Large intestine (tissue), 3 donors: ENCODE measurements at regions not wholly inside any gene's neighbourhood (a gene's known extent, or its start where the extent isn't known, plus 50 kb on each side); places are given as distances from the start of the nearest gene placed in this dataset.
"Not testable (repeated sequence)": the region's sequence is repeated elsewhere in the genome, so short reads cannot be mapped to it uniquely, and the experiment has no call there.

ENCODE experiments used
- DNase-seq, 2 donors: peaks; one replicate each; pipeline versions ENCODE4 v3.0.0 to v3.0.0-alpha.2; 2013
- H3K27ac ChIP-seq: one replicate; pipeline ENCODE4 v1.5.1; 2013; ENCODE audit warnings: low read length
- H3K27me3 ChIP-seq: 2 replicates; pipeline ENCODE4 v1.6.1; 2013; ENCODE audit warnings: low read length; ENCODE audit not compliant: control insufficient read depth, insufficient read depth
- H3K36me3 ChIP-seq: 2 replicates; pipeline ENCODE4 v1.6.1; 2013; ENCODE audit warnings: low read length; ENCODE audit not compliant: control insufficient read depth, insufficient read depth
- H3K4me1 ChIP-seq: one replicate; pipeline ENCODE4 v1.6.1; 2013; ENCODE audit warnings: low read length; ENCODE audit not compliant: control insufficient read depth, insufficient read depth
- H3K4me3 ChIP-seq: one replicate; pipeline ENCODE4 v1.5.1; 2013; ENCODE audit warnings: low read length
- H3K9me3 ChIP-seq: one replicate; pipeline ENCODE4 v1.6.1; 2013; ENCODE audit warnings: mild to moderate bottlenecking, low read depth, low read length, moderate library complexity; ENCODE audit not compliant: control insufficient read depth
- WGBS: methylation state at CpG from one replicate; pipeline ENCODE4 v1.1.5; 2013; ENCODE audit warnings: low lambda C conversion rate; ENCODE audit not compliant: insufficient coverage; 5-methylcytosine and 5-hydroxymethylcytosine counted together

DNA sequence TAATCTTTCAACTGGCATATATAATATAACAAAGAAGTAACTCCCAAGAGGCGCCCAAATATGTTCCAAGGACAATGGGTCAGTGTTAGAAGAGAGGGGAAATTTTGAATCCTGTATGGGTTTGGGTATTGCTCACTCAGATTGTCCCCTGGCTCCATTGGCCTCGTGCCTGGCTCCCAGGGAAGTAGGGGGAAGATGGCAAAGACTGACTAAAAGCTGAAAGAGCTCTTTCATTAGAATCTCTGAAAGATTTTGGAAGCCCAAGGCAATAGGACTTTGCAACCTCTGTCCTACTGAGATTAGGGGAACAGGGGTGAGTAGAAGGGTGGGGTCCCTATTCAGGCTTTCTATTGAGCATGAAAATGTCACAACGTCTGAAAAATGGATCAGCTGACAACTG, 1272.8 kb upstream of the ZEB2 start:
- no peaks in the 10 kb centered on the region for H3K36me3 ChIP-seq
- no CpG with 5 or more reads among the region's 3 CpGs for WGBS
- no peaks in the 10 kb centered on the region for H3K9me3 ChIP-seq
- no peaks in the 10 kb centered on the region for H3K4me1 ChIP-seq
- no peaks in the 10 kb centered on the region for H3K27me3 ChIP-seq
- no peak overlapping the region for H3K4me3 ChIP-seq
- no peak overlapping the region for H3K27ac ChIP-seq
- no peak for DNase-seq

DNA sequence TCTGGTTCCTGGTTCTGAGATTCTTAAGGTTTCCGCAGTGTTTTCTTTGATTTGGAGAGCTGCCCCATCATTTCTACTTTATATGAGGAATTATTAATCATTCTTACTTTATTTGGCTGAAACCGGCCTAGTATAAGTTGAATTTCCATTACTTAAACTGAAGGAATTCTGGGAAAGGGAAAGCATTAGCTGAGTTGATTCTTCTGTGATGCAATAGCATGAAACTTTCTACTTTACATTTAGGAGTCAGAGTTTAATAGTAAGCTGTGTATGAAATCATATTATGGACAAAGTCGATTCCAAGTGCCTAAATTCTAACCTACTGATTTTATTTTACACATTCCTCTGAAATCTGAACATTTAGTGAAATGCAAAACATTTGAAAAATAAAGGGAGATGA, 1269.7 kb upstream of the ZEB2 start:
- Histone ChIP-seq H3K36me3 (no peaks in the 10 kb centered on the region), H3K9me3 (no peaks in the 10 kb centered on the region), H3K27ac (no peak overlapping the region), H3K4me1 (no peaks in the 10 kb centered on the region), H3K4me3 (no peak overlapping the region), H3K27me3 (no peaks in the 10 kb centered on the region)
- 94% methylated on average over 3 of the region's 3 CpGs for WGBS
- no peak for DNase-seq

DNA sequence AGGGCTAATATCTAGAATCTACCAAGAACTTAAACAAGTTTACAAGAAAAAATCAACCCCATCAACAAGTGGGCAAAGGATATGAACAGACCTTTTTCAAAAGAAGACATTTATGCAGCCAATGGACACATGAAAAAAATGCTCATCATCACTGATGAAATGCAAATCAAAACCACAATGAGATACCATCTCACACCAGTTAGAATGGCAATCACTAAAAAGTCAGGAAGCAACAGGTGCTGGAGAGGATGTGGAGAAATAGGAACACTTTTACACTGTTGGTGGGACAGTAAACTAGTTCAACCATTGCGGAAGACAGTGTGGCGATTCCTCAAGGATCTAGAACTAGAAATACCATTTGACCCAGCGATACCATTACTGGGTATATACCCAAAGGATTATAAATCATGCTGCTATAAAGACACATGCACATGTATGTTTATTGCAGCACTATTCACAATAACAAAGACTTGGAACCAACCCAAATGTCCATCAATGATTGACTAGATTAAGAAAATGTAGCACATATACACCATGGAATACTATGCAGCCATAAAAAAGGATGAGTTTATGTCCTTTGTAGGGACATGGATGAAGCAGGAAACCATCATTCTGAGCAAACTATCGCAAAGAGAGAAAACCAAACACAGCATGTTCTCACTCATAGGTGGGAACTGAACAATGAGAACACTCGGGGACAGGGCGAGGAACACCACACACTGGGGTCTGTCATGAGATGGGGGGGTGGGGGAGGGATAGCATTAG, 1267.9 kb upstream of the ZEB2 start:
- not testable (repeated sequence) for H3K27ac ChIP-seq, H3K9me3 ChIP-seq, DNase-seq, H3K4me3 ChIP-seq, H3K27me3 ChIP-seq, H3K4me1 ChIP-seq, H3K36me3 ChIP-seq
- no CpG with 5 or more reads among the region's 6 CpGs for WGBS

DNA sequence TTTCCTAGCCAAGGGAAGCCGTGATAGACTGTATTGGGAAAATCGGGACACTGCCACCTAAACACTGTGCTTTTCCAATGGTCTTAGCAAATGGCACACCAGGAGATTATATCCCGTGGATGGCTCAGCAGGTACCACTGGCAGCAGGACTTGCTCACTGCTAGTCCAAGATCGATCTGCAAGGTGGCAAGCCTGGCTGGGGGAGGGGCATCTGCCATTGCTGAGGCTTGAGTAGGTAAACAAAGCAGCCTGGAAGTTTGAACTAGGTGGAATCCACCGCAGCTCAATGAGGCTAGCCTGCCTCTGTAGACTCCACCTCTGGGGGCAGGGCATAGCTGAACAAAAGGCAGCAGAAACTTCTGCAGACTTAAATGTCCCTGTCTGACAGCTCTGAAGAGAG, 1262.7 kb upstream of the ZEB2 start:
- H3K9me3 ChIP-seq, H3K4me1 ChIP-seq, H3K4me3 ChIP-seq, H3K27ac ChIP-seq, H3K27me3 ChIP-seq, H3K36me3 ChIP-seq, DNase-seq: not testable (repeated sequence)
- WGBS: no CpG with 5 or more reads among the region's 5 CpGs

DNA sequence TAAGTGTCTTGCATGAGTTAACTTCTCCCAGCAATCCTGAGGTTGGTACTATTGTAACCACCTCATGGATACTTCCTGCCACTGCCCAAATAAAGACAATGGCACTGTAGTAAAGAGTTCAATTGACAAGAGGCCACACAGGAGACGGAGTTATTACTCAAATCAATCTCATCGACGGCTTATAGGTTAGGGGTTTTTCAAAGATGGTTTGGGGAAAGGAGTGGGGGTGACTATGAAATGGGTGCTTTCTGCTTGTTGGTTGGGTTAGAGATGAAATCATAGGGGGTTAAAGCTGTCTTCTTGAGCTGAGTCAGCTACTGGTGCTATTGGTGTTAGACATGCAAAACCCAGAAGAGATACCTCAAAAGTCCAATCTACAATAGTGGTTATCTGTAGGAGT, 1258.0 kb upstream of the ZEB2 start:
- no peaks in the 10 kb centered on the region for H3K27me3 ChIP-seq
- no peak overlapping the region for H3K27ac ChIP-seq
- H3K4me1 ChIP-seq: no peaks in the 10 kb centered on the region
- WGBS: no CpG with 5 or more reads among the region's 3 CpGs
- DNase-seq: no peak
- H3K4me3 ChIP-seq: no peak overlapping the region
- H3K36me3 ChIP-seq: no peaks in the 10 kb centered on the region
- H3K9me3 ChIP-seq: no peaks in the 10 kb centered on the region

DNA sequence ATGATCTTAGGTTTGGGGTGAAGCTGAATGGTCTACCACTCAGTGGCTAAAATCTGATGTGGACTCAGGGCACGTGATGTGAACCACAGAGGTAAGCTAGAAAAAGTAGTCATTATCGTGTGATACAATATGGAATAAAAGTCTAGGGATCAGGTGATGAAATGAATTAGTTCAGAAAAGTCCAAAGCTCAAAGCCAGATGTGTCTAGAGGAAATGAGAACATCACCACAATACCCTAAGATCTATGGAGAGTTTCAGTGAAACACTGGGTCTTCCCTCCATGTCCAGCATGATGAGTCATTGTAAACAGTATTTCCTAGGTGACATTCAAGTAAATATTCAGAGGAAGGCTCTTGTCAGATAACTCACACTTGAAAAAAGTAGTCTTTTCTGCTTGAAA, 1257.4 kb upstream of the ZEB2 start:
- Histone ChIP-seq H3K27ac (no peak overlapping the region), H3K9me3 (no peaks in the 10 kb centered on the region), H3K27me3 (no peaks in the 10 kb centered on the region), H3K36me3 (no peaks in the 10 kb centered on the region), H3K4me3 (no peak overlapping the region), H3K4me1 (no peaks in the 10 kb centered on the region)
- no CpG with 5 or more reads among the region's 2 CpGs for WGBS
- DNase-seq: no peak

DNA sequence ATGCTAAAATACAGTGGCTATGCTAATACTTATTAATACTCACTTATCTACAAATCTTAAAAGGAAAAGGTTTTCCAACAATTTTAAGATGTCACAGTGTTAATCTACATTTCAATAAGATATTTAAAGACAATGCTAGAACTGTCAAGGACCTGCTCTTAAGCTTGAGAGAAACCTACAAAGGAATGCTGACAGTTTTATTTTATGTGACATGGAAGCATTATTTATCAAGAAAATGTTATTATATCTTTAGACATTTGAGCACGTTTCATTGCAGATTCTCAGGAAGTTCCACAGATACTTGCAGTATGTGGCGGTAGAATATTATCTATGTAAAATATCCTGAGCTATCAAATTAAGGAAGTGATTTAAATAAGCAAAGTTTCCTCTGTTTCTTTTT, 1255.7 kb upstream of the ZEB2 start:
- WGBS: no CpG with 5 or more reads among the region's 2 CpGs
- Histone ChIP-seq H3K9me3 (no peaks in the 10 kb centered on the region), H3K36me3 (no peaks in the 10 kb centered on the region), H3K27me3 (no peaks in the 10 kb centered on the region), H3K27ac (no peak overlapping the region), H3K4me1 (no peaks in the 10 kb centered on the region), H3K4me3 (no peak overlapping the region)
- DNase-seq: no peak

DNA sequence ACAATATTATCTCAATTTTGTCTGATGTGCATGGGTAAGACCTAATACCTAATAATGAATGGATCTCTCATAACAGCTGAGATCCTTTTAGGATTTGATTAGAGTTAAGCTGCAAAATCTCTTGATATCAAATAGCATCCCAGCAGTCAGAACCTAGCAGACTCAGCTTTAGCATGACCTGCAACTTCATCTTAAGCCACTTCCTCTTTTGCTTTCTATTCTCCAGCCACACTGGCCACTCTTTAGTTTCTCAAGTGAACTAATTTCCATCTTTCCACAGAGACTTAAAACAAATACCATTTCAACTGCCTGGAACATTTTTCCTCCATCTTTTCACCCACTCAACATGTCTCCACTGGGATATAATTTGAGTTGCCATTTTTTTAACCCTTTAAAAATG, 1251.6 kb upstream of the ZEB2 start:
- no peak overlapping the region for H3K4me3 ChIP-seq
- H3K36me3 ChIP-seq: no peaks in the 10 kb centered on the region
- H3K27ac ChIP-seq: no peak overlapping the region
- H3K9me3 ChIP-seq: no peaks in the 10 kb centered on the region
- H3K4me1 ChIP-seq: no peaks in the 10 kb centered on the region
- DNase-seq: no peak
- no peaks in the 10 kb centered on the region for H3K27me3 ChIP-seq

DNA sequence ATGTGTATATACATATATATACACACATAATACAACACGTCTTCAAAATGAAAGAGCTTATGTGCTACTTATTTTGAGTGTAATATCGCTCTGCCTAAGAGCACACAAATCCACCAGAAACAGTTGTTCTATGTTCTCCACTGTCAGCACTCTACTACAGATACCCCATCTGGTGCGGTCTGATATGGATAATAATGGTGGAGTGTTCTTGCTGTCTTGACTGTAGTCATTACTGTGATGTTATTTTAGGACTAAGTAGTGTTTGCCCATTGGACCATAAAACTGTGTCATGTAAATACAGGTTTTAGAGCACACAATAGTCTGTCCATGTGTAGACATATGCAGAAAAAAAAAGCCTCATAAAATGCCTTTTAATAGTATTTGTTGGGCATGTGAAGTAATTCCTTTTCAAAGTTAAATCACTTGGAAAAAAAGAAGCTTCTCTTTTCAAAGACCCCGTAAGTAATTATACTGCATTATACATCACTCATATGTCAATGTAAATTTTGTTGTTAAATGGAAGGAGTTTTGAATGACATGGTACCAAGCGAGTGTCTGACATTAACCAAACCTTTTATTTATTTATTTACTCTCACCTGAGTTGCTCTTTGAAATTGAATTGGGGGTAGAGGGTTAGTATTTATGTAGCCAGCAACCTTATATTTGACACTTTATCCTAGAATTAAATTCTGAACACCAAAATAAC, 1249.2 kb upstream of the ZEB2 start:
- Histone ChIP-seq H3K27ac (no peak overlapping the region), H3K27me3 (no peaks in the 10 kb centered on the region), H3K4me1 (no peaks in the 10 kb centered on the region), H3K9me3 (no peaks in the 10 kb centered on the region), H3K36me3 (no peaks in the 10 kb centered on the region), H3K4me3 (no peak overlapping the region)
- DNase-seq: no peak
- 17% methylated on average over 1 of the region's 5 CpGs for WGBS

DNA sequence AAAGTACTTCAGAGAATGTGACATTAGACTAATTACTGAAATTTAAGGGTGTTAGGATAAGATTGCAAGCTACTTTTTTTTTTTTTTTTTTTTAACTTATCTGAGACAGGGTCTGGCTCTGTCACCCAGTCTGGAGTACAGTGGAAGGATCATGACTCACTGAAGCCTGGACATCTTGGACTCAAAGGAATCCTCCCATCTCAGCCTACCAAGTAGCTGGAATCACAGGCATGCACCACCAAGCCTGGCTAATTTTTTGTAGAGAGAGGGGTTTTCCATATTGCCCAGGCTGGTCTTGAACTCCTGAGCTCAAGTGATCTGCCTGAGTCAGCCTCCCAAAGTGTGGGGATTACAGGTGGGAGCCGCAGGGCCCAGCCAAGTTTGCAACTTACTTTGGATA, 1246.0 kb upstream of the ZEB2 start:
- Histone ChIP-seq H3K27ac (no peak overlapping the region), H3K36me3 (no peaks in the 10 kb centered on the region), H3K4me1 (no peaks in the 10 kb centered on the region), H3K4me3 (no peak overlapping the region), H3K27me3 (no peaks in the 10 kb centered on the region), H3K9me3 (no peaks in the 10 kb centered on the region)
- WGBS: no CpG with 5 or more reads among the region's 1 CpG
- DNase-seq: no peak

DNA sequence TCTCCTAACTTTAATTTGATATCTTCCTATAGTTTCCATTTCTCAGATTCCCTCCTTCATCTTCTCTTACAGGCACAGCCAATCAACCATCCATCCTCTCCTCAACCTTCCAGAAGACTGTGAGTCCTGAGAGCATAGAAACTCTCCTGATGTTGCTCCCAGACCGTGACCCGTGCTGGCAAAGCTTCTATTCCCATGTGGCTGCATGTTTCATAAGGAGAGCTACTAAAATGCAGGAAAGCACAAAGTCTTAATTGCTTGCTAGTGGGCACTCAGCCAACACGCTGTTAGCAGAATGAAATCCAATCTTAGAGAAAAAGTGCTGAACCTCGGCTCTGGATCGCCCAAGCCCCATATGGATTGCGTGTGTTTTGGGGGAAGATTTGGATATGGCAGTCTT, 1244.7 kb upstream of the ZEB2 start:
- Histone ChIP-seq H3K27me3 (no peaks in the 10 kb centered on the region), H3K36me3 (no peaks in the 10 kb centered on the region), H3K4me1 (no peaks in the 10 kb centered on the region), H3K4me3 (no peak overlapping the region), H3K27ac (no peak overlapping the region), H3K9me3 (no peaks in the 10 kb centered on the region)
- 80% methylated on average over 1 of the region's 6 CpGs for WGBS
- no peak for DNase-seq
